Upper lobe of left lung (tissue), 6 donors: ENCODE measurements at regions not wholly inside any gene's neighbourhood (a gene's known extent, or its start where the extent isn't known, plus 50 kb on each side); places are given as distances from the start of the nearest gene placed in this dataset.

Experiments used
- ATAC-seq, 2 donors: fragments of 200-7000 bp; cut with Tn5 transposase; one replicate each; pipeline ENCODE4 v1.9.1; 2022; ENCODE audit warnings: mild to moderate bottlenecking in 2 of 2, moderate library complexity in 2 of 2; ENCODE audit not compliant: low FRiP score in 2 of 2
- DNase-seq, 2 donors: peaks; one replicate each; pipeline ENCODE4 v3.0.0-alpha.2; 2019 to 2020
- H3K27ac ChIP-seq, 4 donors: fragments of 200-600 bp; sonication (generic); one replicate each; pipeline ENCODE4 v1.5.1; 2016 to 2019
- H3K27me3 ChIP-seq, 4 donors: fragments of 200-600 bp; sonication (generic); one replicate each; pipeline ENCODE4 v1.5.1; 2017 to 2019
- H3K36me3 ChIP-seq, 4 donors: fragments of 200-600 bp; sonication (generic); one replicate each; pipeline ENCODE4 v1.5.1; 2016 to 2019
- H3K4me1 ChIP-seq, 4 donors: fragments of 200-600 bp; sonication (generic); one replicate each; pipeline ENCODE4 v1.5.1; 2018 to 2019
- H3K4me3 ChIP-seq, 4 donors: fragments of 200-600 bp; sonication (generic); one replicate each; pipeline ENCODE4 v1.5.1; 2017 to 2019; ENCODE audit warnings: mild to moderate bottlenecking in 2 of 4, moderate library complexity in 1 of 4
- H3K9me3 ChIP-seq, 4 donors: fragments of 200-600 bp; sonication (generic); one replicate each; pipeline ENCODE4 v1.5.1; 2018 to 2019
- EP300 ChIP-seq, 4 donors: sonication (generic); formaldehyde crosslinking; IDR thresholded peaks; one replicate each; pipeline ENCODE4 v1.5.1; 2017; ENCODE audit warnings: antibody characterized with exemption in 4 of 4, control low read depth in 2 of 4
- POLR2A ChIP-seq, 4 donors: fragments of 450-650 bp; IDR thresholded peaks; one replicate each; pipeline ENCODE4 v1.5.1; 2016 to 2017; ENCODE audit warnings: antibody characterized with exemption in 4 of 4, mild to moderate bottlenecking in 2 of 4
- POLR2AphosphoS5 ChIP-seq, 2 donors: sonication (generic); formaldehyde crosslinking; IDR thresholded peaks; one replicate each; pipeline ENCODE4 v1.5.1; 2017; ENCODE audit warnings: antibody characterized with exemption in 2 of 2
- WGBS, 2 donors: methylation state at CpG; one replicate each; pipeline ENCODE4 v1.1.5; 2017 to 2018; 5-methylcytosine and 5-hydroxymethylcytosine counted together
- TF ChIP-seq, protein P1 (sequence below), 6 experiments: fragments of 450-650 bp in 4 of 6; fragments of 200-600 bp in 2 of 6; sonication (generic) in 2 of 6; IDR thresholded peaks; one replicate each; pipeline ENCODE4 v1.5.1; 2016 to 2019; ENCODE audit warnings: antibody characterized with exemption in 6 of 6
- donor health status: DM: no; HTN: no; CAD: no; lungs with moderate emphysema.
- donor health status: DM: no; HTN: yes; CAD: no; lungs with severe emphysema.

DNA sequence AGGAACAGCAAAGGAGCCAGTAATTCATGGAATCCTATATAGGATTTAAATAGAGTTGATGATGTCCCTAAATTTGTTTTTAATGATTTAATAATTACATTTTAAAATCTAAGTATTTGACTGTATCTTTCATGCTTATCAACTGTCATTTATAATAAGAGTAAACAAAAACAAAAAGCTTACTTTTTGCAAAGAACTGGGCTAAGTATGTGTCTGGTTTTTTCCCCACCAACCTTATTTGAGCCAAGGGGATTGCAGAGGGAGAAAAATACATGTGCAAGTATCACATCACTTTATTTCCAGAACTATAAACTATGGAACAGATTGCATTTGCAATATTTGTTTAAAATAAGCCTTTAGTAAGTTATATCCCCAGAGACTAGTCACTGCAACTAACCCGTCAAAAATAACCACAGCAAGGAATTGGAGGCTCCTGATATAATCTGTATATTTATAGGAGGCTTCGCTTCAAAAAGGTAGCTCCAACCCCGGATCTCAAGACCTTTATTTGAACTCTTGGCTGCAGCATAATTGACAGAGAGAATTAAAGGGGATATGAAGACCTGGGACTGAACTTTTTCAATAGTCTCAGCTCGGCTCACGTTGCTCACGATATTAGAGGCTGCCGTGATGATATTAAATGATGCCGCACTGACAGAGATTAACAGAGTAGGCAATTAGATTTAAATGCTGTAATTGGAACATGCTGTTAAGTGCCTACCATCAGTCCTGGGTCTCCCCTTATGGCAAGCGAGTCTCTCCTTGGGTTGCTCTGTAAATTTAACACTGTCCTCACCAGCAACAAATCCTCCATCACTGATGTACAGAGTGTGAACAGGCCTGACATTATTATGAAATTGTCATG lies 329.1 kb upstream of the NFIA start:
- 73 to 78% methylated on average over 9 of the region's 9 CpGs for whole genome bisulfite sequencing, 2 donors
- no peak overlapping the region for H3K27ac ChIP-seq
- no peak overlapping the region for H3K4me3 ChIP-seq
- no peak for ATAC-seq
- no peaks in the 10 kb centered on the region for H3K4me1 ChIP-seq
- H3K9me3 ChIP-seq: no peaks in the 10 kb centered on the region
- no peaks in the 10 kb centered on the region for H3K36me3 ChIP-seq
- no peak for TF ChIP-seq POLR2A (IDR thresholded peaks at IDR 0.05)
- TF ChIP-seq EP300 (IDR thresholded peaks at IDR 0.05): no peak
- TF ChIP-seq POLR2AphosphoS5 (IDR thresholded peaks at IDR 0.05): no peak
- TF ChIP-seq, protein P1, sequence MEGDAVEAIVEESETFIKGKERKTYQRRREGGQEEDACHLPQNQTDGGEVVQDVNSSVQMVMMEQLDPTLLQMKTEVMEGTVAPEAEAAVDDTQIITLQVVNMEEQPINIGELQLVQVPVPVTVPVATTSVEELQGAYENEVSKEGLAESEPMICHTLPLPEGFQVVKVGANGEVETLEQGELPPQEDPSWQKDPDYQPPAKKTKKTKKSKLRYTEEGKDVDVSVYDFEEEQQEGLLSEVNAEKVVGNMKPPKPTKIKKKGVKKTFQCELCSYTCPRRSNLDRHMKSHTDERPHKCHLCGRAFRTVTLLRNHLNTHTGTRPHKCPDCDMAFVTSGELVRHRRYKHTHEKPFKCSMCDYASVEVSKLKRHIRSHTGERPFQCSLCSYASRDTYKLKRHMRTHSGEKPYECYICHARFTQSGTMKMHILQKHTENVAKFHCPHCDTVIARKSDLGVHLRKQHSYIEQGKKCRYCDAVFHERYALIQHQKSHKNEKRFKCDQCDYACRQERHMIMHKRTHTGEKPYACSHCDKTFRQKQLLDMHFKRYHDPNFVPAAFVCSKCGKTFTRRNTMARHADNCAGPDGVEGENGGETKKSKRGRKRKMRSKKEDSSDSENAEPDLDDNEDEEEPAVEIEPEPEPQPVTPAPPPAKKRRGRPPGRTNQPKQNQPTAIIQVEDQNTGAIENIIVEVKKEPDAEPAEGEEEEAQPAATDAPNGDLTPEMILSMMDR (IDR thresholded peaks at IDR 0.05): no peak
- no peak for DNase-seq
- H3K27me3 ChIP-seq: no peaks in the 10 kb centered on the region

DNA sequence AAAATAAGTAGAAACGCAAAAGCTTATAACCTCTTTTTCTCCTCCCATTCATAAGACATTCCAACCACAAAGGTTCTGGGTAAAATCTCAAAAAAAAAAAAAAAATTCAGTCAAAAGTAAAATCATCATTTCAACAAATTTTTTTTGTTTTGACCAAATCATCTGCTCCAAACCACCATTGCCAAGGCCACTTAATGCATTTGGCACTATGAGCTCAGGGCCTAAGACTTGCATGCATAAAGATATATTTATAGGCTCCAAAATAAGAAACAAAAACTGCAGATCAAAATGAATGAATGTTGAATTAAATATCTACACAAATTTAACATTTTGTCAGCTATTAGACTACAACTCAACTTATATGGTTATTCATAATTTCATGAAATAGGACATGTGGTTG lies 331.1 kb upstream of the NFIA start:
- Histone ChIP-seq H3K9me3 (no peaks in the 10 kb centered on the region), H3K36me3 (no peaks in the 10 kb centered on the region), H3K27me3 (no peaks in the 10 kb centered on the region), H3K27ac (no peak overlapping the region), H3K4me1 (no peaks in the 10 kb centered on the region), H3K4me3 (no peak overlapping the region)
- no peak for DNase-seq
- no peak for ATAC-seq
- WGBS, 2 donors: 90 to 100% methylated on average over 1 of the region's 1 CpG
- TF ChIP-seq POLR2A (IDR thresholded peaks at IDR 0.05): no peak
- TF ChIP-seq, protein P1 (IDR thresholded peaks at IDR 0.05): no peak
- no peak for TF ChIP-seq POLR2AphosphoS5 (IDR thresholded peaks at IDR 0.05)
- TF ChIP-seq EP300 (IDR thresholded peaks at IDR 0.05): no peak

DNA sequence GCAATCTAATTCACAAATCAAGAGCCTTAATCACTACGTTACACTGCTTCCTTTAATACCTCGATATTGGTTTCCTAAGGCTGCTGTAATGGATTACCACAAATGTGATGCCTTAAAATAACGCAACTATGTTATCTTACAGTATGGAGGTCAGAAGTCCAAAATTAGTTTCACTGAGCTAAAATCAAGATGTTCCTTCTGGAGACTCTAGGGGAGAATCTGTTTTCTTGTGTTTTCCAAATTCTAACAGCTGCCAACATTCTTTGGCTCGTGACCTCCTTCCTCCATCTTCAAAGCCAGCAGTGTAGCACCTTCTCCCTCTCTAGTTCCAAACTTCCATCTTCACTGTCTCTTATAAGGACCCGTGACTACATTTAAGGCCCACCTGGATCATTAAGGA lies 335.0 kb upstream of the NFIA start:
- 90 to 93% methylated on average over 5 of the region's 5 CpGs for WGBS, 2 donors
- TF ChIP-seq POLR2A (IDR thresholded peaks at IDR 0.05) (no peak), EP300 (IDR thresholded peaks at IDR 0.05) (no peak), POLR2AphosphoS5 (IDR thresholded peaks at IDR 0.05) (no peak)
- TF ChIP-seq, protein P1 (IDR thresholded peaks at IDR 0.05): no peak
- H3K9me3 ChIP-seq: no peaks in the 10 kb centered on the region
- DNase-seq (no peak), ATAC-seq (no peak)
- H3K36me3 ChIP-seq: no peaks in the 10 kb centered on the region
- no peak overlapping the region for H3K4me3 ChIP-seq
- H3K27me3 ChIP-seq: no peaks in the 10 kb centered on the region
- no peak overlapping the region for H3K27ac ChIP-seq
- H3K4me1 ChIP-seq: no peaks in the 10 kb centered on the region

DNA sequence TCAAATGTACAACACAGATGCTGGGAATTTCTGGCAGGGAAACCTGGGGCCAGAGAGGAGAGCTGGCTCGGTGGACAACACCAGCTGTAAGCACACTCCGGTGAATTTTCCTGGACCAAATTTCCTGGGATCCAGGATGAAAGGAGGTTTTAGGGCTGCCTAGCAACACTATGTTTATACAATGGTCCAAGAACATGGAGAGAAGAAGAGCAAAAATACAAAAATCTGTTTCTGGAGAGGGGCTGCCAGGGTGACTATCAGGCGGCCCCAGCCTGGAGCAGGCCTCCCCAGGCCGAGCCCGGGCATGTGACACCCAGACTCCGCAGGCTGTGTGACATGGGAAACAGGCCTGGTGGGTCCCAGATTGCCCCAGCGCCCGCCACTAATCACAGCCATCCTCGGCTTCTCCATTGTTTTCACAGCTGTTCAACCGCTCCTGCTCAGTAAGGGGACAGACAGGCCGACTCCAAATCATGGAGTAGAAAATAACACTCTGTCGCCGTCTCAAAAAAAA lies 336.0 kb upstream of the NFIA start:
- Histone ChIP-seq H3K4me1 (no peaks in the 10 kb centered on the region), H3K9me3 (no peaks in the 10 kb centered on the region), H3K36me3 (no peaks in the 10 kb centered on the region), H3K27ac (no peak overlapping the region), H3K4me3 (no peak overlapping the region), H3K27me3 (no peaks in the 10 kb centered on the region)
- WGBS, 2 donors: 67 to 76% methylated on average over 13 of the region's 13 CpGs
- TF ChIP-seq, protein P1 (IDR thresholded peaks at IDR 0.05): no peak
- TF ChIP-seq POLR2AphosphoS5 (IDR thresholded peaks at IDR 0.05) (no peak), POLR2A (IDR thresholded peaks at IDR 0.05) (no peak), EP300 (IDR thresholded peaks at IDR 0.05) (no peak)
- DNase-seq: peak in 1 of 2 donors; percentile 63
- ATAC-seq: no peak
